B cell (primary cell): ENCODE measurements at regions not wholly inside any gene's neighbourhood (a gene's known extent, or its start where the extent isn't known, plus 50 kb on each side); places are given as distances from the start of the nearest gene placed in this dataset.

ENCODE experiments used
- ATAC-seq: fragments of 200-7000 bp; cut with Tn5 transposase; one replicate; pipeline ENCODE4 v1.10.0; 2021; ENCODE audit warnings: low read depth, mild to moderate bottlenecking, moderate number of reproducible peaks, moderate library complexity
- CTCF ChIA-PET: fragments of 350-600 bp; sonication (Branson Sonifier 250); formaldehyde crosslinking; loops from one replicate; lab custom pipeline; 2021; ENCODE audit warnings: antibody characterized with exemption, inconsistent platforms; lab: Charles Lee
- POLR2A ChIA-PET: fragments of 350-600 bp; sonication (Branson Sonifier 250); formaldehyde crosslinking; loops from one replicate; lab custom pipeline; 2021; ENCODE audit warnings: antibody characterized with exemption; lab: Charles Lee
- DNase-seq: peaks from one replicate; pipeline ENCODE4 v3.0.0; 2013
- H2AFZ ChIP-seq: 2 replicates; pipeline ENCODE4 v1.6.1; 2012; ENCODE audit warnings: mild to moderate bottlenecking, low read depth, low read length; ENCODE audit not compliant: insufficient read depth, poor library complexity, severe bottlenecking
- H3K27ac ChIP-seq, 2 donors: 1 replicate in 1 of 2; 2 replicates in 1 of 2; pipeline ENCODE4 v1.5.1; 2012 to 2013; ENCODE audit warnings: low read length in 2 of 2, mild to moderate bottlenecking in 2 of 2, moderate library complexity in 1 of 2
- H3K27me3 ChIP-seq, 4 experiments: fragments of 200-600 bp in 1 of 4; sonication (generic) in 1 of 4; replicated peaks in 1 of 4; 1 replicate in 2 of 4; 2 replicates in 2 of 4; pipeline versions ENCODE4 v1.6.1 to v1.7.0; 2013 to 2016; ENCODE audit warnings: low read length in 3 of 4, mild to moderate bottlenecking in 2 of 4, mixed read lengths in 1 of 4, moderate library complexity in 1 of 4; ENCODE audit not compliant: insufficient read depth in 4 of 4, control insufficient read depth in 3 of 4; ENCODE audit errors: control extremely low read depth in 1 of 4
- H3K36me3 ChIP-seq, 2 experiments: replicated peaks in 1 of 2; 1 replicate in 1 of 2; 2 replicates in 1 of 2; pipeline versions ENCODE4 v1.6.1 to v1.7.1; 2013; ENCODE audit warnings: low read length in 1 of 2; ENCODE audit not compliant: insufficient read depth in 2 of 2, control insufficient read depth in 1 of 2; ENCODE audit errors: control extremely low read depth in 1 of 2, extremely low read depth in 1 of 2
- H3K4me1 ChIP-seq, 2 donors: fragments of 200-600 bp in 1 of 2; sonication (generic) in 1 of 2; 1 replicate in 1 of 2; 2 replicates in 1 of 2; pipeline versions ENCODE4 v1.5.1 to v1.6.1; 2013 to 2017; ENCODE audit warnings: low read length in 2 of 2; ENCODE audit not compliant: control insufficient read depth in 2 of 2, insufficient read depth in 2 of 2
- H3K4me2 ChIP-seq: replicated peaks from 2 replicates; pipeline ENCODE3; 2012; ENCODE audit warnings: mild to moderate bottlenecking, low read depth, low read length; ENCODE audit not compliant: poor library complexity, severe bottlenecking
- H3K4me3 ChIP-seq, 5 experiments: fragments of 200-600 bp in 1 of 5; sonication (generic) in 1 of 5; 1 replicate in 3 of 5; 2 replicates in 2 of 5; pipeline versions ENCODE4 v1.5.1 to v1.7.0; 2011 to 2016; ENCODE audit warnings: low read length in 4 of 5, mild to moderate bottlenecking in 4 of 5, low read depth in 2 of 5, control low read depth in 1 of 5, moderate library complexity in 1 of 5; ENCODE audit not compliant: insufficient read depth in 1 of 5; ENCODE audit errors: control extremely low read depth in 1 of 5, extremely low read depth in 1 of 5
- H3K79me2 ChIP-seq: fragments of 200-600 bp; sonication (generic); one replicate; pipeline ENCODE4 v1.6.0; 2016; ENCODE audit warnings: low read length; ENCODE audit not compliant: control insufficient read depth, insufficient read depth
- H3K9ac ChIP-seq: fragments of 200-600 bp; sonication (generic); 2 replicates; pipeline ENCODE4 v1.6.1; 2017; ENCODE audit warnings: mild to moderate bottlenecking, low read length, moderate library complexity
- H3K9me3 ChIP-seq, 3 donors: one replicate each; pipeline versions ENCODE4 v1.6.1 to v1.7.1; 2013; ENCODE audit warnings: low read length in 2 of 3; ENCODE audit not compliant: control insufficient read depth in 2 of 3, insufficient read depth in 1 of 3; ENCODE audit errors: control extremely low read depth in 1 of 3
- H4K20me1 ChIP-seq: 2 replicates; pipeline ENCODE4 v1.6.0; 2012; ENCODE audit warnings: mild to moderate bottlenecking, low read length; ENCODE audit not compliant: insufficient read depth, control insufficient read depth, poor library complexity, severe bottlenecking
- H3K27ac Mint-ChIP-seq: one replicate; pipeline ENCODE4 v1.8.0; 2021; ENCODE audit warnings: mixed read lengths
- H3K27me3 Mint-ChIP-seq: one replicate; pipeline ENCODE4 v1.8.0; 2021; ENCODE audit warnings: mixed read lengths
- H3K4me1 Mint-ChIP-seq: one replicate; pipeline ENCODE4 v1.8.0; 2021; ENCODE audit warnings: mixed read lengths
- H3K4me3 Mint-ChIP-seq: one replicate; pipeline ENCODE4 v1.8.0; 2021; ENCODE audit warnings: mixed read lengths
- H3K9me3 Mint-ChIP-seq: one replicate; pipeline ENCODE4 v1.8.0; 2022; ENCODE audit warnings: mixed read lengths; ENCODE audit not compliant: insufficient read depth
- EZH2 ChIP-seq: IDR thresholded peaks from 2 replicates; pipeline ENCODE4 v1.6.1; 2012; ENCODE audit warnings: borderline replicate concordance, low read depth, mild to moderate bottlenecking, moderate library complexity, low read length; ENCODE audit not compliant: insufficient read depth, poor library complexity, severe bottlenecking
- WGBS: methylation state at CpG from one replicate; pipeline ENCODE4 v1.1.5; 2013; ENCODE audit warnings: missing lambda C conversion rate; ENCODE audit not compliant: insufficient coverage; 5-methylcytosine and 5-hydroxymethylcytosine counted together
- intact Hi-C: fragments of 100-400 bp; cut with micrococcal nuclease; formaldehyde crosslinking; loops from one replicate; pipeline ENCODE4 v1.10.0; 2022
- TF ChIP-seq, protein P1 (sequence below): fragments of 200-600 bp; IDR thresholded peaks from one replicate; pipeline ENCODE4 v1.8.0; 2022; ENCODE audit warnings: antibody characterized with exemption, mild to moderate bottlenecking

DNA sequence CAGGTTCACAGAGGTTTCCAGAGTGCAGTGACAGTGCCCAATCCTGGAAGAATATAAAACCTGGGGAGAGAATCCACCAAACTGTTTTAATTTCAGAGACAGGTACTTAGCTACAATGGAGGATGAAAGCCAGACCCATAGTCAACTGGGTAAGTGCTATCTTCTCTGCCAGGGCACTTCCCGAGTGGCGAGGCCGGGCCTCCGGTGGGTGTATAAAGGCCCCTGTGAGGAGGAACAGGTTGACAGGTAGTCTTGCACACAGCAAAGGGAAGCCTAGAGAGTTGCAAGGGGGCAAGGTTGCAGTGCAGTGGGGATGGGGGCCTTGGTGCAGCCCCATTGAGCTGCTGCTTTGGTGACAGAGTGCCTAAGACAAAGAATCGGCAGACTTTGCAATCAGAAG lies 130.7 kb downstream of the SLC38A6 start:
- POLR2A ChIA-PET = no interaction called here
- Mint-ChIP-seq H3K4me1 (no peaks in the 10 kb centered on the region), H3K27me3 (peaks cover 3% of the 10 kb centered on the region), H3K9me3 (peaks cover 5% of the 10 kb centered on the region), H3K4me3 (no peak overlapping the region), H3K27ac (no peak overlapping the region)
- H3K9me3 ChIP-seq = peaks cover 0 to 41% (median 16%) of the 10 kb centered on the region in 3 donors
- H4K20me1 ChIP-seq = no peaks in the 10 kb centered on the region
- no peaks in the 10 kb centered on the region for H3K4me1 ChIP-seq
- intact Hi-C loops = no loop called here
- H3K27me3 ChIP-seq = no peaks in the 10 kb centered on the region
- TF ChIP-seq, protein P1, sequence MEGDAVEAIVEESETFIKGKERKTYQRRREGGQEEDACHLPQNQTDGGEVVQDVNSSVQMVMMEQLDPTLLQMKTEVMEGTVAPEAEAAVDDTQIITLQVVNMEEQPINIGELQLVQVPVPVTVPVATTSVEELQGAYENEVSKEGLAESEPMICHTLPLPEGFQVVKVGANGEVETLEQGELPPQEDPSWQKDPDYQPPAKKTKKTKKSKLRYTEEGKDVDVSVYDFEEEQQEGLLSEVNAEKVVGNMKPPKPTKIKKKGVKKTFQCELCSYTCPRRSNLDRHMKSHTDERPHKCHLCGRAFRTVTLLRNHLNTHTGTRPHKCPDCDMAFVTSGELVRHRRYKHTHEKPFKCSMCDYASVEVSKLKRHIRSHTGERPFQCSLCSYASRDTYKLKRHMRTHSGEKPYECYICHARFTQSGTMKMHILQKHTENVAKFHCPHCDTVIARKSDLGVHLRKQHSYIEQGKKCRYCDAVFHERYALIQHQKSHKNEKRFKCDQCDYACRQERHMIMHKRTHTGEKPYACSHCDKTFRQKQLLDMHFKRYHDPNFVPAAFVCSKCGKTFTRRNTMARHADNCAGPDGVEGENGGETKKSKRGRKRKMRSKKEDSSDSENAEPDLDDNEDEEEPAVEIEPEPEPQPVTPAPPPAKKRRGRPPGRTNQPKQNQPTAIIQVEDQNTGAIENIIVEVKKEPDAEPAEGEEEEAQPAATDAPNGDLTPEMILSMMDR = no peak
- TF ChIP-seq EZH2 = no peak
- H3K36me3 ChIP-seq = no peaks in the 10 kb centered on the region
- no peak overlapping the region for H2AFZ ChIP-seq
- H3K4me3 ChIP-seq = no peak overlapping the region
- ATAC-seq (no peak), DNase-seq (no peak)
- no peaks in the 10 kb centered on the region for H3K79me2 ChIP-seq
- H3K27ac ChIP-seq = no peak overlapping the region
- CTCF ChIA-PET = no interaction called here
- H3K4me2 ChIP-seq = no peak overlapping the region
- no peak overlapping the region for H3K9ac ChIP-seq
- WGBS = 100% methylated on average over 5 of the region's 5 CpGs

DNA sequence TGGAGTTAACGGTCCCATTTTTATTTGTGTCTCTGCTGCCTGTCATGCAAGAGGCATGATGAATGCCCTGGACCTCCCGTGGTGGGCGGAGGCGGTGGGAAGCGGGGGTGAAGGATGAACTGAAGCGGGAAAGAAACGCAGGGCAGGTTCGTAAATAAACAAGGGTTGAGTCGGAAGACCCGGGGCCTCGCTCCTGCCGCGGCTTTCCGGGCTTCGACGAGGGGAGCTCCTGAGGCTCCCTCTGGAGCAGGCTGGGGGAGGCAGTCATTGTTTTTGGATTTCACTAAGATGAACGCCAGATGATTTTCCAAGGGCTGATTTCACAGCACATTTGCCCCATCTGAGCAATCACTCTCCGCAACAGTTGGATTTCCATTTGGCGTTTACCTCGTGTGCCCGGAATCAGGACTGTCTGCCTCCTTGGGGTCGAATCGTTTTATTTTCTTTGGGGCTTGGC lies 130.2 kb downstream of the SLC38A6 start:
- H3K9ac ChIP-seq = no peak overlapping the region
- no peaks in the 10 kb centered on the region for H3K4me1 ChIP-seq
- no peaks in the 10 kb centered on the region for H3K27me3 ChIP-seq
- Mint-ChIP-seq H3K27ac (no peak overlapping the region), H3K4me3 (no peak overlapping the region), H3K27me3 (peaks cover 3% of the 10 kb centered on the region), H3K9me3 (peaks cover 5% of the 10 kb centered on the region), H3K4me1 (no peaks in the 10 kb centered on the region)
- intact Hi-C loops = no loop called here
- no peak overlapping the region for H3K4me2 ChIP-seq
- ChIA-PET CTCF (no interaction called here), POLR2A (no interaction called here)
- H3K79me2 ChIP-seq = no peaks in the 10 kb centered on the region
- no peak for DNase-seq
- no peak for ATAC-seq
- peaks cover 0 to 38% (median 16%) of the 10 kb centered on the region in 3 donors for H3K9me3 ChIP-seq
- TF ChIP-seq, protein P1 = no peak
- no peak for TF ChIP-seq EZH2
- no peak overlapping the region for H3K27ac ChIP-seq
- no peak overlapping the region for H3K4me3 ChIP-seq
- H3K36me3 ChIP-seq = no peaks in the 10 kb centered on the region
- no peaks in the 10 kb centered on the region for H4K20me1 ChIP-seq
- 76% methylated on average over 22 of the region's 23 CpGs for WGBS
- no peak overlapping the region for H2AFZ ChIP-seq
